HepG2 (cell line): ENCODE measurements at regions not wholly inside any gene's neighbourhood (a gene's known extent, or its start where the extent isn't known, plus 50 kb on each side); places are given as distances from the start of the nearest gene placed in this dataset.

Experiments used
- ATAC-seq: fragments of 200-7000 bp; cut with Tn5 transposase; 3 replicates; pipeline ENCODE4 v1.9.1; 2020; ENCODE audit warnings: mild to moderate bottlenecking, moderate library complexity
- BruUV-seq: library from RNA; stranded (reverse); fragments of 400-500 nt; replicated peaks from 2 replicates; lab custom pipeline; 2021; lab: Mats Ljungman, UMichigan
- CTCF ChIA-PET: fragments of 300-600 bp; formaldehyde crosslinking; extraction: SDS; loops from one replicate; lab custom pipeline; 2021; ENCODE audit warnings: low total read pairs, inconsistent platforms, low intra/inter-chr PET ratio; lab: Yijun Ruan, JAX
- POLR2A ChIA-PET: fragments of 350-600 bp; sonication (Branson Sonifier 250); formaldehyde crosslinking; loops from one replicate; lab custom pipeline; 2020; ENCODE audit warnings: antibody characterized with exemption, inconsistent platforms; lab: Yijun Ruan, JAX
- DNase-seq: peaks from one replicate; pipeline ENCODE4 v3.0.0-alpha.2; 2015; ENCODE audit warnings: low spot score
- FAIRE-seq: peaks from 3 replicates; lab custom pipeline; 2011; peaks lifted over from hg19 to GRCh38; lab: Jason Lieb, UNC
- H2AFZ ChIP-seq: one replicate; pipeline ENCODE4 v1.6.1; 2011; ENCODE audit warnings: low read length, inconsistent platforms
- H3K27ac ChIP-seq: fragments of 300-600 bp; 3 replicates; pipeline ENCODE4 v1.8.0; 2011; ENCODE audit warnings: mixed run types, mild to moderate bottlenecking, mixed read lengths, low read length, inconsistent platforms; ENCODE audit not compliant: insufficient read depth; ENCODE audit errors: extremely low read length
- H3K27me3 ChIP-seq, 2 experiments: fragments of 200-600 bp in 1 of 2; 2 replicates in 1 of 2; 3 replicates in 1 of 2; pipeline versions ENCODE4 v1.6.0 to v1.8.0; 2011; ENCODE audit warnings: low read length in 2 of 2, mild to moderate bottlenecking in 2 of 2, moderate library complexity in 2 of 2, inconsistent platforms in 1 of 2; ENCODE audit not compliant: insufficient read depth in 2 of 2, control insufficient read depth in 1 of 2
- H3K36me3 ChIP-seq, 2 experiments: fragments of 200-600 bp in 1 of 2; replicated peaks in 1 of 2; 2 replicates in 1 of 2; 3 replicates in 1 of 2; pipeline versions ENCODE4 v1.5.1 to v1.8.0; 2011; ENCODE audit warnings: low read length in 2 of 2, inconsistent platforms in 1 of 2; ENCODE audit not compliant: insufficient read depth in 2 of 2, control insufficient read depth in 1 of 2
- H3K4me1 ChIP-seq: 2 replicates; pipeline ENCODE4 v1.5.1; 2012; ENCODE audit warnings: low read length, inconsistent platforms; ENCODE audit not compliant: insufficient read depth
- H3K4me2 ChIP-seq: 2 replicates; pipeline ENCODE4 v1.6.0; 2011; ENCODE audit warnings: low read depth, low read length, inconsistent platforms
- H3K4me3 ChIP-seq, 3 experiments: fragments of 200-600 bp in 1 of 3; sonication (generic), shearing (Covaris generic) in 1 of 3; replicated peaks in 1 of 3; 2 replicates each; pipeline ENCODE4 v1.5.1; 2011 to 2016; ENCODE audit warnings: low read length in 3 of 3, inconsistent platforms in 2 of 3, low read depth in 2 of 3, mild to moderate bottlenecking in 2 of 3, control low read depth in 1 of 3, mixed read lengths in 1 of 3; ENCODE audit not compliant: insufficient read depth in 1 of 3
- H3K79me2 ChIP-seq: one replicate; pipeline ENCODE4 v1.6.1; 2011; ENCODE audit warnings: low read length, inconsistent platforms; ENCODE audit not compliant: insufficient read depth
- H3K9ac ChIP-seq: 2 replicates; pipeline ENCODE4 v1.6.0; 2011; ENCODE audit warnings: mild to moderate bottlenecking, low read depth, low read length, inconsistent platforms; ENCODE audit not compliant: insufficient read depth
- H3K9me3 ChIP-seq: 2 replicates; pipeline ENCODE4 v1.5.1; 2012; ENCODE audit warnings: mild to moderate bottlenecking, low read length
- H4K20me1 ChIP-seq: 2 replicates; pipeline ENCODE4 v1.6.0; 2011; ENCODE audit warnings: inconsistent platforms, mild to moderate bottlenecking, low read length, moderate library complexity; ENCODE audit not compliant: insufficient read depth
- ELF3 ChIP-seq: IDR thresholded peaks from 2 replicates; pipeline ENCODE4 v1.6.1; 2016; ENCODE audit warnings: missing genetic modification reagents, missing compliant biosample characterization
- HHEX ChIP-seq: IDR thresholded peaks from 2 replicates; pipeline ENCODE4 v1.6.1; 2016; ENCODE audit warnings: control low read depth
- TAF1 ChIP-seq: sonication (generic); formaldehyde crosslinking; IDR thresholded peaks from 2 replicates; pipeline ENCODE4 v1.4.0; 2020; ENCODE audit warnings: missing genetic modification reagents
- TFDP2 ChIP-seq: sonication (generic); formaldehyde crosslinking; IDR thresholded peaks from 2 replicates; pipeline ENCODE4 v1.4.0; 2020; ENCODE audit warnings: missing genetic modification reagents
- ZBTB38 ChIP-seq: sonication (generic); formaldehyde crosslinking; IDR thresholded peaks from 2 replicates; pipeline ENCODE4 v1.5.1; 2020; ENCODE audit warnings: mild to moderate bottlenecking, missing genetic modification reagents
- ZNF138 ChIP-seq: sonication (generic); formaldehyde crosslinking; IDR thresholded peaks from 2 replicates; pipeline ENCODE4 v1.5.0; 2020; ENCODE audit warnings: mild to moderate bottlenecking, low read depth, missing genetic modification reagents
- ZNF432 ChIP-seq: sonication (generic); formaldehyde crosslinking; IDR thresholded peaks from 2 replicates; pipeline ENCODE4 v1.5.0; 2020; ENCODE audit warnings: missing genetic modification reagents, mild to moderate bottlenecking, borderline replicate concordance
- ZNF564 ChIP-seq: sonication (generic); formaldehyde crosslinking; IDR thresholded peaks from 2 replicates; pipeline ENCODE4 v1.8.1; 2023; ENCODE audit warnings: mild to moderate bottlenecking, missing genetic modification reagents
- ZUFSP ChIP-seq: sonication (generic); formaldehyde crosslinking; IDR thresholded peaks from 2 replicates; pipeline ENCODE4 v1.9.0; 2021; ENCODE audit warnings: missing genetic modification reagents, mild to moderate bottlenecking, borderline replicate concordance
- WGBS: methylation state at CpG from one replicate; pipeline ENCODE4 v1.1.6; 2017; ENCODE audit warnings: low lambda C conversion rate; 5-methylcytosine and 5-hydroxymethylcytosine counted together
- in situ Hi-C: cut with HindIII; loops from 2 replicates; pipeline ENCODE4 v1.10.0; 2017; ENCODE audit warnings: low pct_unique_long_range_greater_than_20kb; ENCODE audit not compliant: extremely low pct_ligation_motif_present
- intact Hi-C: fragments of 100-400 bp; cut with micrococcal nuclease; formaldehyde crosslinking; loops from one replicate; pipeline ENCODE4 v1.10.0; 2022; ENCODE audit not compliant: unreplicated experiment

GRCh38 chr18:40493316-40493715, 1461.7 kb upstream of the PIK3C3 start:
- H3K79me2 ChIP-seq = no peaks in the 10 kb centered on the region
- in situ Hi-C loops = no loop called here
- ATAC-seq = no peak
- H3K27ac ChIP-seq = no peak overlapping the region
- no peak overlapping the region for H3K4me2 ChIP-seq
- no peak overlapping the region for H3K9ac ChIP-seq
- intact Hi-C loops = no loop called here
- no peak overlapping the region for H2AFZ ChIP-seq
- no peak for DNase-seq
- FAIRE-seq = no peak
- H3K36me3 ChIP-seq = no peaks in the 10 kb centered on the region
- BruUV-seq = no TSS peak
- H4K20me1 ChIP-seq = no peaks in the 10 kb centered on the region
- H3K27me3 ChIP-seq = no peaks in the 10 kb centered on the region
- ChIA-PET POLR2A (no interaction called here), CTCF (no interaction called here)
- TF ChIP-seq TAF1 (CRISPR knock-in tag) (no peak), ZNF432 (CRISPR knock-in tag) (no peak), TFDP2 (no peak), ELF3 (CRISPR knock-in tag) (no peak), ZNF138 (CRISPR knock-in tag) (no peak), ZUFSP (CRISPR knock-in tag) (no peak), ZNF564 (CRISPR knock-in tag) (no peak), HHEX (CRISPR knock-in tag) (no peak), ZBTB38 (CRISPR knock-in tag) (no peak)
- no peaks in the 10 kb centered on the region for H3K9me3 ChIP-seq
- 5% methylated on average over 4 of the region's 4 CpGs for WGBS
- H3K4me1 ChIP-seq = no peaks in the 10 kb centered on the region
- no peak overlapping the region for H3K4me3 ChIP-seq
